ENCODE measurements at regions not wholly inside any gene's neighbourhood (a gene's known extent, or its start where the extent isn't known, plus 50 kb on each side); places are given as distances from the start of the nearest gene placed in this dataset.

- TF ChIP-seq SIN3A (IDR thresholded peaks at IDR 0.05; ENCODE audit: borderline replicate concordance, insufficient read depth, low read length) (no peak), POLR2AphosphoS5 (IDR thresholded peaks at IDR 0.05; ENCODE audit: low read depth, low read length) (no peak), REST (IDR thresholded peaks at IDR 0.05; ENCODE audit: insufficient read depth in 1 of 2, low read depth in 2 of 2, low read length in 2 of 2) (no peak), TAF1 (IDR thresholded peaks at IDR 0.05; ENCODE audit: borderline replicate concordance, insufficient read depth, low read length) (no peak), FOXP2 (optimal IDR thresholded peaks at IDR 0.05; ENCODE audit: borderline replicate concordance, extremely low read depth, extremely low read length, insufficient read depth) (no peak)
Measured at GRCh38 chr14:85358136-85358785, 171.7 kb upstream of the FLRT2 start.
